ENCODE measurements at regions not wholly inside any gene's neighbourhood (a gene's known extent, or its start where the extent isn't known, plus 50 kb on each side); places are given as distances from the start of the nearest gene placed in this dataset.
A peak's percentile ranks its signal among the peaks of the same experiment; 100 is the strongest.
"Not testable (repeated sequence)": the region's sequence is repeated elsewhere in the genome, so short reads cannot be mapped to it uniquely, and the experiment has no call there.

- no peak for DNase-seq (ENCODE audit: low spot score)
Measured at GRCh38 chrX:40530509-40530908, 50.3 kb upstream of the ATP6AP2 start.

DNA sequence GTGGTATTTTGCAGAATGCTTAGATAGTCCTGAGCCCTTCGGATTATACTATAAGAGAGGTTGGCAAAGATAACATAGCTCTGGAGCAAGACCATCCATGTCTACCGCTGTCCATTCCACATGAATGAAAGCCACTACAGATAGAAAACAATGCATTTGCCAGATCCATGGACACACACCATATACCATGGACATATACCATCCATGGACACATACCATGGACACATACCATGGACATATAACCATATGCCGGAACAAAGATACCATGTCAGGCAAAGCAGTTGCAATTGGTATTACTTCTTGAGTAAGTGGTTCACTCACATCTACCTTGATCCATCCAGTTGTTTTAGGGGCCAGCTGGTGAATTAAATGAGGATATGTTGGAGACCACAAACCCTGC lies 53.2 kb upstream of the ATP6AP2 start:
- DNase-seq (ENCODE audit: low spot score), result no peak

- no peak for DNase-seq (ENCODE audit: low spot score)
Measured at GRCh38 chrX:40526412-40526811, 54.4 kb upstream of the ATP6AP2 start.

DNA sequence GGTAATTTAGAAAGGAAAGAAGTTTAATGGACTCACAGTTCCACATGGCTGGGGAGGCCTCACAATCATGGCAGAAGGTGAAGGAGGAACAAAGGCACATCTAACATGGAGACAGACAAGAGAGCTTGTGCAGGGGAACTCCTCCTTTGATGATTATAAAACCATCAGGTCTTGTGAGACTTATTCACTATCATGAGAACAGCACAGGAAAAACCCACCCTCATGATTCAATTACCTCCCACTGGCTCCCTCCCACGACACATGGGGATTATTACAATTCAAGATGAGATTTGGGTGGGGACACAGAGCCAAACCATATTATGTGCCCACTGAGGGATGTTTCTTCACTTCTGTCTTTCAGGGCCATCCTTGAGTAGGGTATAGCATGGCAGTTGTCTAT lies 54.9 kb upstream of the ATP6AP2 start:
- DNase-seq (ENCODE audit: low spot score), result not testable (repeated sequence)

DNA sequence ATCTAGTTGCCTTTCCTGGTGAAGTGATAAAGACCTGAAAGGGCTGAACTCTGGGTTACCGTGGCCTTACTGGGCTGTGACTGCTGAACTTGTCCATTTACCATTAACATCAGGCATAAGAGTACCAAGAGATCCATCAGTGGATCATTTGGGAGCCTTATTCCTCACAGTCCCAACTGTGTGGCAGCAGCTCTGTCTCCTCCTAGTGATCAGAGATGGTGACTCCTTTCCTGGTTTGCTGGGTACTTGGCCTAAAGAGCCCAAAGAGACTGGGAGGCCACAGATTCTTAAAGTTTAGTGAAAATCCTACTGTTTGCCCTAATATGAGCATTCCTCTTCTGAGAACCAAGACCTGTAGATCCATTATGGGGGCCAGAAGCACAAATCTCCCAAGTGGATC lies 56.3 kb upstream of the ATP6AP2 start:
- DNase-seq (ENCODE audit: low spot score), result no peak

DNA sequence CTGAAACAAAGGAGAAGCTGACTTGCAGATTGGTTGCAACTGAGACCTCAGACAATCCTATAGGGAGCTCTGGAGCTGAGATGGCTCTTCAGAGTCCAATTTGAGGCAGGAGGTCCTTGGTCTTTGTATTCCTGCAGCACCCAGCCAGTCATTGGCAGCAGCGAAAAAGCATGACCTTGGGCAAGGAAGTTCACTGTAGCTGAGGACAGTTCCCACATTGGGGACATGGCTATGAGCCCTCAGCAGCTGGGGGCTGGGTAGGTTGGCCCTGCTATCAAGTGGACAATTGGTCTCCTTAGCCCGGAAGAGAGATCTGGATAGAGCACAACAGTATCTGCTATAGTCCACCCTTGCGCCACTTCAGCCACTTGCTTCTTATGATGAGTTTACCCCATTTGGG lies 56.9 kb upstream of the ATP6AP2 start:
- DNase-seq (ENCODE audit: low spot score), result no peak

DNA sequence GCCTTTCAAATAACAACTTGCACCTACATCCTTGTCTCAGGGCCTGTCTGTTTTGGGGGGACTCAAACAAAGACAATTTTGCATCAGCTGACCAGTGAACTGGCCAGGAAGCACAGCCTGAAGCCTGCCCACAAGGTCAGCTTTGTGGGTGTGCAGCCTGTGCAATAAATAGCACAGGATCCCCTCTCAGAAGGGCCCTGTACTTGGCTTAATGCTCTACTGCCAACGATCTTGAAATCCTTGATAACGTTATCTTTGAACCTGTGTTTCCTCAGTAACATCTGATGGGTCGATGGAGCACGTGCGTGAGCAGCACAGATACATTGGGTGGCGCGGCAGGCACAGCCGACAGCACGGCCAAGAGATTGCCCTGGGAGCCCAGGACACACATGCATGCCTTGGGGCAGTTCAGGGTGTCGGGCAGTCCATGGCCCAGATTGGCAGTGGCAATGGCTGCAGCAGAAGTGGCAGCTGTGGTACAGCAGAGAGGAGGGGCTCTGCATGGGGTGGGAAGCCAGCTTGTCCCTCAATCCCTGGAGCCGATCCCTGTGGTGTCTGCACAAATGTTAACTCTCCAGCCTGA lies 58.8 kb upstream of the ATP6AP2 start:
- no peak for DNase-seq (ENCODE audit: low spot score)

DNA sequence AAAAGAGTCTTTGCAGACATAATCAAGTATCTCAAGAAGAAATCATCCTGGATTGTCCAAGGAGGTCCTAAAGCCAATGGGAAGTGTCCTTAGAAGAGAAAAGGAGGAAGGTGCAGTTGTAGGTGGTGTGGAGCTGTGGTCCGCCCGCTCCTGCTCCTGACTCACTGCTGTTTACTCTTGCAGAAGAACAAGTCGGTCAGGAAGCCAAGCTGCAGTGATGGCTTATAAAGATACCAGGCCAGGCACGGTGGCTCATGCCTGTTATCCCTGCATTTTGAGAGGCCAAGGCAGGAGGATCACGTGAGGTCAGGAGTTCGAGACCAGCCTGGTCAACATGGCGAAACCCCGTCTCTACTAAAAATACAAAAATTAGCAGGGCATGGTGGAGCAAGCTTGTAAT lies 66.4 kb upstream of the ATP6AP2 start:
- no peak for DNase-seq (ENCODE audit: low spot score)

GRCh38 chrX:40513835-40514234 lies 66.9 kb upstream of the ATP6AP2 start:
- no peak for DNase-seq (ENCODE audit: low spot score)

DNA sequence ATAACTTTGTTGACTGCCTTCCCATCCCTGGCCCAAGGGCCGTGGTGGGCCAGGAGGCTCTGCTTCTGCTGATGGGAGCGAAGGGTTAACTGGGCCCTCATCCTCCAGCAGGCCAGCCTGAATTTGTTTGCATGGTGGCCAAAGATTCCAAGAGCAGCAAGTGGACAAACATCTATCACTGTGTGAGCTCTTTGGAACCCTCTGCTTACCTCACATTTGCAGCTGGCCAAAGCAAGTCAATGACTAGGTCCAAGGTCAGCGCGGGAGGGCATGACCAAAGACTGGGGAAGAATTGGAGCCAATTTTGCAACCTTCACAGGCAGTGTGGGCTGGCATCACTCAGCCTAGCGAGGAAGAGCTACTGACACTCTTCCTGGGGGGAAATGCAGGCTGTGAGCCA lies 67.8 kb upstream of the ATP6AP2 start:
- DNase-seq (ENCODE audit: low spot score), result no peak

- DNase-seq (ENCODE audit: low spot score), result no peak
Measured at GRCh38 chrX:40511258-40511657, 69.5 kb upstream of the ATP6AP2 start.

GRCh38 chrX:40508560-40508959 lies 72.2 kb upstream of the ATP6AP2 start:
- no peak for DNase-seq (ENCODE audit: low spot score)

GRCh38 chrX:40506201-40506985 lies 74.4 kb upstream of the ATP6AP2 start:
- DNase-seq (ENCODE audit: low spot score), result no peak

- DNase-seq (ENCODE audit: low spot score), result peak; percentile 66
Measured at GRCh38 chrX:40504801-40505605, 75.8 kb upstream of the ATP6AP2 start.

- no peak for DNase-seq (ENCODE audit: low spot score)
Measured at GRCh38 chrX:40503094-40503493, 77.7 kb upstream of the ATP6AP2 start.

GRCh38 chrX:40502688-40503087 lies 78.1 kb upstream of the ATP6AP2 start:
- no peak for DNase-seq (ENCODE audit: low spot score)

DNA sequence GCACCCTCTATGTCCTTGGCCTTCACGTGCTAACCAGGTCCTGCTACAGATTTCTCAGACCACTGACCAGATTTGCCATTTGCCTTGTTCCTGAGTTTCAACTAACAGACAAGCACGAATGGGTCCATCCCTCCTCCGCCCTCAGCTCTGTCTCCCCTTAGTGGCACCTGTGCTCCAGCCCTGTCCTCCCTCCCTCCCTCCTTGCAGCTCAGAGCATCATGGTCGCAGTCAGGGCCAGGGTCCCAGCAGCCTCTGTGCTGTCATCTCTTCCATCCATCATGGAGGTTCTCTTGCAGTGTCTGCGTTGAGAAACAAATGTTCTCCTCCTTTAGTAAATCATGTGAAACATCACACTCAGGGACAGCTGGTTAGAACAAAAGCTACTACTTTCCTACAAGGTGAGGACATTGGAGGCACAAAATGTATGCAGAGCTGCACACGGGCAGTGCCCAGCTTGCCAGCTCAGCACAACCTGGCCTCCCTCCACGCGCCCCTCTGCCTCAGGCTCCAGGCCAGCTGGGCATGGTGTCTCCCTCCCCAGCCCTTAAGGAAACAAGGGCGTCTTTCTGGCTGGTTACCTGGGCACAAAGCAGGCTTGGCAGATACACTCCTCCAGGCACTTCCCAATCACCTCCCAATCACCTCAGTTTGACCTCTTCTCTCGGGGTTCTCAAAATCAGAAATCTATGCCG lies 79.5 kb upstream of the ATP6AP2 start:
- no peak for DNase-seq (ENCODE audit: low spot score)

DNA sequence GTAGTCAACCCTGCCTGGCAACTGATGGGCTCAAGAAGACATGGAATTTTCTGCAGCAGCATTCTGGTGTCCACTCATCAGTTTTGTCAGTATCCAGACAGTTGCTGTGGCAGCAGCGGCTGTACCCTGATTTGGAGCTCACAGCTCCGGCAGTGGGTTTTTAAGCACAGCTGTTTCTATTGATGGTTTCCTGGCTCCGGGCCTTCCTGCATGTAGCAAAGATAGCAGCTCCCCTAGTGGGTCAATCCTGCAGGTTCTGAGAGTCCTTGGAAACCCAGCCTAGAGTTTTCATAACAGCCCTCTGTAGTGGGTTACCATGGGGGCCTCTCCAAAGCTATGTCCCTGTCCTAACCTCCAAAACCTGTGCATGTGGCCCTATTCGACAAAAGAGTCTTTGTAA lies 84.0 kb upstream of the ATP6AP2 start:
- no peak for DNase-seq (ENCODE audit: low spot score)

DNA sequence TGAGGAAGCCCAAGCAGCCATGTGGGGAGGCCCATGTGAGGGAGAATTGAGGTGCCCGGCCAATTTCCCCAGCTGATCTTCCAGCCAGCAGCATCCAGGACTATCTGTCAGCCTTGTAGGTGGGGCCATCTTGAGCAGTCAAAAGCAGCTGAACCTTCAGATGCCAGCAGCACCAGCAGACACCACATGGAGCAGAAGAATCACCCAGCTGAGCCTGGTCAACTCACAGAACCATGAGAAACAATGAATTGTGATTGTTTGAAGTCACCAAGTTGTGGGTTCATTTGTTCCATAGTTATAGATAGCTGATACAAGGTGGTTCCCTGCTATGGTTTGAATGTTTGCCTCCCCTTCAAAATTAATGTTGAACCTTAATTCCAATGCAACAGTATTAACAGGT lies 85.1 kb upstream of the ATP6AP2 start:
- DNase-seq (ENCODE audit: low spot score), result no peak

- no peak for DNase-seq (ENCODE audit: low spot score)
Measured at GRCh38 chrX:40494005-40494404, 86.8 kb upstream of the ATP6AP2 start.

GRCh38 chrX:40488296-40488695 lies 92.5 kb upstream of the ATP6AP2 start:
- DNase-seq (ENCODE audit: low spot score), result no peak

DNA sequence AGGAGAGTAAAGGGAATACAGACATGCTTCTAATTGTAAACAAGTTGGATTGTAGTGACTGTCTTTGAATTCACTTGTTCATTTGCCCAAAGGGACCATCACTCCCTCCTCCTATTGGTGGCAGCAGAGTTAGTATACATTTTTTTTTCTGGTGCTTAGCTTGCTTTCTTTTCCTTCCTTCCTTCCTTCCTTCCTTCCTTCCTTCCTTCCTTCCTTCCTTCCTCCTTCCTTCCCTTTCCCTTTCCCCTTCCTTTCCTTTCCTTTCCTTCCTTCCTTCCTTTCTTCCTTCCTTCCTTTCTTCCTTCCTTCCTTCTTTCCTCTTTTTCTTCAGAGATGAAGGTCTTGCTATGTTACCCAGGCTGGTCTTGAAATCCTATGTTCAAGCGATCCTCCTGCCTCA lies 94.8 kb upstream of the ATP6AP2 start:
- no peak for DNase-seq (ENCODE audit: low spot score)

Data from AG08396 (cell line).